CD8-positive, alpha-beta memory T cell (primary cell): ENCODE measurements at regions not wholly inside any gene's neighbourhood (a gene's known extent, or its start where the extent isn't known, plus 50 kb on each side); places are given as distances from the start of the nearest gene placed in this dataset.

Experiments used
- CTCF ChIA-PET: fragments of 350-600 bp; sonication (Branson Sonifier 250); formaldehyde crosslinking; loops from one replicate; lab custom pipeline; 2021; ENCODE audit warnings: antibody characterized with exemption; lab: Charles Lee
- POLR2A ChIA-PET: fragments of 350-600 bp; sonication (Branson Sonifier 250); formaldehyde crosslinking; loops from one replicate; lab custom pipeline; 2021; ENCODE audit warnings: antibody characterized with exemption; lab: Charles Lee
- DNase-seq, 5 donors: peaks; one replicate each; pipeline versions ENCODE4 v3.0.0 to v3.0.0-alpha.2; 2020 to 2022; ENCODE audit warnings: mixed read lengths in 1 of 5
- H3K27ac ChIP-seq: one replicate; pipeline ENCODE4 v1.7.0; 2013; ENCODE audit warnings: low read depth, mild to moderate bottlenecking, low read length, moderate library complexity
- H3K27me3 ChIP-seq: 2 replicates; pipeline ENCODE4 v1.7.0; 2013; ENCODE audit warnings: low read length, mild to moderate bottlenecking; ENCODE audit not compliant: insufficient read depth, poor library complexity, severe bottlenecking
- H3K36me3 ChIP-seq: 2 replicates; pipeline ENCODE4 v1.7.0; 2013; ENCODE audit warnings: mild to moderate bottlenecking, low read length, moderate library complexity; ENCODE audit not compliant: insufficient read depth
- H3K4me1 ChIP-seq: 2 replicates; pipeline ENCODE4 v1.7.0; 2013; ENCODE audit warnings: mild to moderate bottlenecking, low read length, moderate library complexity; ENCODE audit not compliant: insufficient read depth
- H3K4me3 ChIP-seq: 2 replicates; pipeline ENCODE4 v1.7.0; 2013; ENCODE audit warnings: mild to moderate bottlenecking, low read length
- H3K9me3 ChIP-seq: 2 replicates; pipeline ENCODE4 v1.7.0; 2013; ENCODE audit warnings: mild to moderate bottlenecking, low read length
- H3K27ac Mint-ChIP-seq, 8 donors: one replicate each; pipeline ENCODE4 v1.8.0; 2020 to 2021; ENCODE audit warnings: mixed read lengths in 8 of 8, mild to moderate bottlenecking in 6 of 8, inconsistent platforms in 3 of 8, moderate library complexity in 3 of 8
- H3K27me3 Mint-ChIP-seq, 2 donors: one replicate each; pipeline ENCODE4 v1.8.0; 2020 to 2021; ENCODE audit warnings: mixed read lengths in 2 of 2, mild to moderate bottlenecking in 1 of 2, moderate library complexity in 1 of 2
- H3K36me3 Mint-ChIP-seq, 3 donors: one replicate each; pipeline ENCODE4 v1.8.0; 2020 to 2021; ENCODE audit warnings: mixed read lengths in 3 of 3, inconsistent platforms in 1 of 3, mild to moderate bottlenecking in 1 of 3
- H3K4me1 Mint-ChIP-seq, 3 donors: one replicate each; pipeline ENCODE4 v1.8.0; 2020 to 2021; ENCODE audit warnings: mixed read lengths in 3 of 3, inconsistent platforms in 1 of 3, mild to moderate bottlenecking in 1 of 3
- H3K4me3 Mint-ChIP-seq, 7 donors: one replicate each; pipeline ENCODE4 v1.8.0; 2020 to 2021; ENCODE audit warnings: mixed read lengths in 7 of 7, mild to moderate bottlenecking in 6 of 7, moderate library complexity in 4 of 7, inconsistent platforms in 2 of 7
- H3K9me3 Mint-ChIP-seq, 5 donors: one replicate each; pipeline ENCODE4 v1.8.0; 2020 to 2022; ENCODE audit warnings: mixed read lengths in 5 of 5, mild to moderate bottlenecking in 3 of 5, moderate library complexity in 2 of 5, inconsistent platforms in 1 of 5

GRCh38 chr3:110732420-110732819 is 339.2 kb upstream of the NECTIN3 start:
- Histone ChIP-seq H3K4me1 (no peaks in the 10 kb centered on the region), H3K27me3 (no peaks in the 10 kb centered on the region), H3K9me3 (no peaks in the 10 kb centered on the region), H3K4me3 (no peak overlapping the region), H3K36me3 (no peaks in the 10 kb centered on the region), H3K27ac (no peak overlapping the region)
- ChIA-PET POLR2A (no interaction called here), CTCF (no interaction called here)
- Mint-ChIP-seq H3K9me3 (peaks cover 0 to 2% (median 0%) of the 10 kb centered on the region in 5 donors), H3K36me3 (no peaks in the 10 kb centered on the region), H3K4me1 (no peaks in the 10 kb centered on the region), H3K4me3 (no peak overlapping the region), H3K27me3 (peaks cover 5 to 23% of the 10 kb centered on the region in 2 donors), H3K27ac (no peak overlapping the region)
- DNase-seq, result no peak

- H3K36me3 ChIP-seq, result no peaks in the 10 kb centered on the region
- CTCF ChIA-PET, result no interaction called here
Observed at GRCh38 chr3:110733045-110733444, 338.6 kb upstream of the NECTIN3 start.

GRCh38 chr3:110734524-110734923 is 337.1 kb upstream of the NECTIN3 start:
- Mint-ChIP-seq H3K36me3 (no peaks in the 10 kb centered on the region), H3K27me3 (peaks cover 2 to 18% of the 10 kb centered on the region in 2 donors), H3K27ac (no peak overlapping the region), H3K4me3 (no peak overlapping the region), H3K4me1 (no peaks in the 10 kb centered on the region), H3K9me3 (peaks cover 0 to 2% (median 0%) of the 10 kb centered on the region in 5 donors)
- DNase-seq, result no peak
- Histone ChIP-seq H3K36me3 (no peaks in the 10 kb centered on the region), H3K27me3 (no peaks in the 10 kb centered on the region), H3K9me3 (no peaks in the 10 kb centered on the region), H3K27ac (no peak overlapping the region), H3K4me3 (no peak overlapping the region), H3K4me1 (no peaks in the 10 kb centered on the region)
- ChIA-PET POLR2A (no interaction called here), CTCF (interaction anchor here (1.1 kb wide), 1 partner anchor 17 kb away, joined by 3 read pairs; no protein-coding TSS in a partner anchor)

More at GRCh38 chr3:110733045-110733444, 338.6 kb upstream of the NECTIN3 start:
- H3K36me3 Mint-ChIP-seq, result no peaks in the 10 kb centered on the region
- H3K4me3 Mint-ChIP-seq, result no peak overlapping the region
- Histone ChIP-seq H3K4me3 (no peak overlapping the region), H3K27ac (no peak overlapping the region), H3K27me3 (no peaks in the 10 kb centered on the region), H3K4me1 (no peaks in the 10 kb centered on the region), H3K9me3 (no peaks in the 10 kb centered on the region)
- DNase-seq, result no peak
- peaks cover 0 to 2% (median 0%) of the 10 kb centered on the region in 5 donors for H3K9me3 Mint-ChIP-seq
- H3K4me1 Mint-ChIP-seq, result no peaks in the 10 kb centered on the region
- H3K27me3 Mint-ChIP-seq, result peaks cover 5 to 23% of the 10 kb centered on the region in 2 donors
- H3K27ac Mint-ChIP-seq, result no peak overlapping the region
- POLR2A ChIA-PET, result no interaction called here

DNA sequence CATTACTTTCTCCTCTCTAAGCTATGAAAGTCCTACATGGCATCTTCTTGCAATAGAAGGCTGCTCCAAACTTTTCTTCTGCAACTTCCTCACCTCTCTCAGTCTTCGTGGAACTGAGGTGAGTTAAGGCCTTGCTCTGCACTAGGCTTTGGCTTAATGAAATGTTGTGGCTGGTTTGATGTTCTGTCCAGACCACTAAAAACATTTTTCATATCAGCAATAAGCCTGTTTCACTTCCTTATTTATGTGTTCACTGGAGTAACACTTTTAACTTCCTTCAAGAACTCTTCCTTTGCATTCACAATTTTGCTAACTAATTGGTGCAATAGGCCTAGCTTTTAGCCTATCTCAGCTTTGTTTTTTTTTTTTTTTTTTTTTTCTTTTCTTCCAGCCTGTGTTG is 335.3 kb upstream of the NECTIN3 start:
- ChIA-PET POLR2A (no interaction called here), CTCF (no interaction called here)
- H3K4me3 ChIP-seq, result no peak overlapping the region
- Mint-ChIP-seq H3K27me3 (peaks cover 0 to 9% of the 10 kb centered on the region in 2 donors), H3K9me3 (no peaks in the 10 kb centered on the region), H3K4me1 (no peaks in the 10 kb centered on the region), H3K36me3 (no peaks in the 10 kb centered on the region), H3K27ac (no peak overlapping the region), H3K4me3 (no peak overlapping the region)
- no peaks in the 10 kb centered on the region for H3K27me3 ChIP-seq
- no peak overlapping the region for H3K27ac ChIP-seq
- no peaks in the 10 kb centered on the region for H3K9me3 ChIP-seq
- no peaks in the 10 kb centered on the region for H3K4me1 ChIP-seq
- DNase-seq, result no peak
- H3K36me3 ChIP-seq, result no peaks in the 10 kb centered on the region

DNA sequence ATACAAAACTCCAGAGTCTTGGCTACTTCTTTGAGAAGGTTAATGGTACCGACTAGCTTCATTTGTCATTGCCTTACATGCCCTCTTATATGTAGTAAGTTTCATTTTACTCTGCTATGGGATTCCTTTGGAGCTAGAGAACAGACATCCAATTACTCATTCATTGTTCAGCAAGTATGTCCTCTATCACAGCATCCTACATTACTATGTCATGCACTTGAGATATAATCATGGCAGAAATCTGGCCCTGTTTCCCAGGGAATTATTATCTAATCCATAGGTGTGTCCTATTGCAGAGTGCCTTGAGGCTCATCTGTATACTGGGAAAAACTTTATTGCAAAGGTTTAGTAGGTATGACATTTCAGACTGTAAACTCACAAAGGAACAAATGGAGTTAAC is 333.1 kb upstream of the NECTIN3 start:
- no peak overlapping the region for H3K27ac Mint-ChIP-seq
- H3K9me3 Mint-ChIP-seq, result no peaks in the 10 kb centered on the region
- Histone ChIP-seq H3K27me3 (no peaks in the 10 kb centered on the region), H3K27ac (no peak overlapping the region), H3K9me3 (no peaks in the 10 kb centered on the region), H3K4me1 (no peaks in the 10 kb centered on the region), H3K4me3 (no peak overlapping the region), H3K36me3 (no peaks in the 10 kb centered on the region)
- ChIA-PET POLR2A (no interaction called here), CTCF (no interaction called here)
- no peak for DNase-seq
- H3K36me3 Mint-ChIP-seq, result no peaks in the 10 kb centered on the region
- H3K4me3 Mint-ChIP-seq, result no peak overlapping the region
- no peaks in the 10 kb centered on the region for H3K4me1 Mint-ChIP-seq
- peaks cover 0 to 1% of the 10 kb centered on the region in 2 donors for H3K27me3 Mint-ChIP-seq

- H3K9me3 ChIP-seq, result no peaks in the 10 kb centered on the region
- no peak overlapping the region for H3K4me3 ChIP-seq
- Mint-ChIP-seq H3K9me3 (no peaks in the 10 kb centered on the region), H3K27ac (no peak overlapping the region), H3K36me3 (no peaks in the 10 kb centered on the region), H3K4me1 (no peaks in the 10 kb centered on the region), H3K4me3 (no peak overlapping the region), H3K27me3 (no peaks in the 10 kb centered on the region)
- H3K4me1 ChIP-seq, result no peaks in the 10 kb centered on the region
- no peaks in the 10 kb centered on the region for H3K36me3 ChIP-seq
- ChIA-PET POLR2A (no interaction called here), CTCF (no interaction called here)
- no peak for DNase-seq
- no peaks in the 10 kb centered on the region for H3K27me3 ChIP-seq
- H3K27ac ChIP-seq, result no peak overlapping the region
Observed at GRCh38 chr3:110741891-110742290, 329.7 kb upstream of the NECTIN3 start.

DNA sequence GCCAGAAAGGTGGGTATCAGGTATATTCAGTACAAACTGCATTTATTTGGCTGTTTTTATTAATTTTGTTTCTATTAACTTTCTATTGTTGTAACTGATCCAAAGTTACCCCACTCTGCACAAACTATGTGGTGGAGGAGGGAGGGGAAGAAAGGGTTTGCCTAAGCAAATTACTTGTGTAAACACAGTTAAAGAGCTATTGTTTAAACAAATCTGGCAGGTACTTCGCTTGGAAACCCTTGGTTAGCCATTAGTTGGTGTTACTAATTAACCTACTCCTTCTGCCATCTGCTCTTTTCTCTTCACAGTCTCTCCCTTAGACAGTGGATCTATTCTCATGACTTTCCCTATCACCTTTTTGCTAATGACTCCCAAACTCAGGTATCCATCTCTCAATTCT is 328.4 kb upstream of the NECTIN3 start:
- no peak overlapping the region for H3K4me3 ChIP-seq
- H3K9me3 ChIP-seq, result no peaks in the 10 kb centered on the region
- H3K27me3 Mint-ChIP-seq, result no peaks in the 10 kb centered on the region
- ChIA-PET CTCF (no interaction called here), POLR2A (no interaction called here)
- H3K27me3 ChIP-seq, result no peaks in the 10 kb centered on the region
- no peaks in the 10 kb centered on the region for H3K9me3 Mint-ChIP-seq
- H3K27ac Mint-ChIP-seq, result no peak overlapping the region
- no peak overlapping the region for H3K4me3 Mint-ChIP-seq
- DNase-seq, result no peak
- H3K36me3 ChIP-seq, result no peaks in the 10 kb centered on the region
- H3K27ac ChIP-seq, result no peak overlapping the region
- H3K36me3 Mint-ChIP-seq, result no peaks in the 10 kb centered on the region
- no peaks in the 10 kb centered on the region for H3K4me1 Mint-ChIP-seq
- no peaks in the 10 kb centered on the region for H3K4me1 ChIP-seq

DNA sequence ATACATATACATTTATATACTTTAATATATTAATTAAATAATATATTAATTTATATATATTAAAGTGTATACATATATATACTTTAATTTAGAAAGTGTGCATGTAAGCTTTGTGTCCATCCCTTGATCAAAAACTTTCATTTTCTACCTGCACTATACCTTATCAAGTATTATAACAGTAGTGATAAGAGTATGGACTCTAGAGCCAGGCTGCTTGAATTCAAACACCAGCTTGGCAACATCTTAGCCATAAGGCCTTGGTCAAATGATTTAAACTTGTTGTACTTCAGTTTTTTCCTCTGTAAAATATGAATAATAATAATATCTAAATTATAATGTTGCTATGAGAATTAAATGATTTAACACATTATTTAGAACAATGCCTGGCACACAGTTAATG is 327.6 kb upstream of the NECTIN3 start:
- Mint-ChIP-seq H3K4me3 (no peak overlapping the region), H3K4me1 (no peaks in the 10 kb centered on the region), H3K27me3 (no peaks in the 10 kb centered on the region), H3K9me3 (no peaks in the 10 kb centered on the region), H3K27ac (no peak overlapping the region), H3K36me3 (no peaks in the 10 kb centered on the region)
- no peak for DNase-seq
- H3K27me3 ChIP-seq, result no peaks in the 10 kb centered on the region
- no peaks in the 10 kb centered on the region for H3K4me1 ChIP-seq
- no peak overlapping the region for H3K4me3 ChIP-seq
- H3K27ac ChIP-seq, result no peak overlapping the region
- ChIA-PET POLR2A (no interaction called here), CTCF (no interaction called here)
- H3K36me3 ChIP-seq, result no peaks in the 10 kb centered on the region
- H3K9me3 ChIP-seq, result no peaks in the 10 kb centered on the region

DNA sequence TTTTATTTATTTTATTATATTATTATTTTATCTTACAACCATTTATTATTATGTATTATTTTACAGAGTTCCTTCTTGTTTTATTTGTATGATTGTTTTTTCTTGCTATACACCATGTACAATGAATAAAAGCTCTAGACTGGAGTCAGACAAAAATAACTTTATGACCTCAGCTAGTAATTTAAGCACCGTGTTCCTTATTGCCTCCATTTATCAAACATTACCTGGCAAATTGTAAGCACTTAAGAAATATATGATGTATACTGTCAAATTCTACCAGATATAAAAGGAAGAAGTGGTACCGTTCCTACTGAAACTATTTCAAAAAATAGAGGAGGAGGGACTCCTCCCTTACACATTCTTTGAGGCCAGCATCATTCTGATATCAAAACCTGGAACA is 326.9 kb upstream of the NECTIN3 start:
- Mint-ChIP-seq H3K27ac (no peak overlapping the region), H3K4me1 (no peaks in the 10 kb centered on the region), H3K27me3 (no peaks in the 10 kb centered on the region), H3K4me3 (no peak overlapping the region), H3K36me3 (no peaks in the 10 kb centered on the region), H3K9me3 (no peaks in the 10 kb centered on the region)
- Histone ChIP-seq H3K27ac (no peak overlapping the region), H3K9me3 (no peaks in the 10 kb centered on the region), H3K36me3 (no peaks in the 10 kb centered on the region), H3K4me3 (no peak overlapping the region), H3K4me1 (no peaks in the 10 kb centered on the region), H3K27me3 (no peaks in the 10 kb centered on the region)
- DNase-seq, result no peak
- ChIA-PET POLR2A (no interaction called here), CTCF (no interaction called here)
